GM12874 (cell line): ENCODE measurements at regions not wholly inside any gene's neighbourhood (a gene's known extent, or its start where the extent isn't known, plus 50 kb on each side); places are given as distances from the start of the nearest gene placed in this dataset.

ENCODE experiments used
- TF ChIP-seq, protein P1 (sequence below): IDR thresholded peaks from 2 replicates; pipeline ENCODE4 v1.5.1; 2011; ENCODE audit warnings: low read depth, mild to moderate bottlenecking, control low read depth, low read length, moderate library complexity; ENCODE audit not compliant: insufficient read depth

- TF ChIP-seq, protein P1, sequence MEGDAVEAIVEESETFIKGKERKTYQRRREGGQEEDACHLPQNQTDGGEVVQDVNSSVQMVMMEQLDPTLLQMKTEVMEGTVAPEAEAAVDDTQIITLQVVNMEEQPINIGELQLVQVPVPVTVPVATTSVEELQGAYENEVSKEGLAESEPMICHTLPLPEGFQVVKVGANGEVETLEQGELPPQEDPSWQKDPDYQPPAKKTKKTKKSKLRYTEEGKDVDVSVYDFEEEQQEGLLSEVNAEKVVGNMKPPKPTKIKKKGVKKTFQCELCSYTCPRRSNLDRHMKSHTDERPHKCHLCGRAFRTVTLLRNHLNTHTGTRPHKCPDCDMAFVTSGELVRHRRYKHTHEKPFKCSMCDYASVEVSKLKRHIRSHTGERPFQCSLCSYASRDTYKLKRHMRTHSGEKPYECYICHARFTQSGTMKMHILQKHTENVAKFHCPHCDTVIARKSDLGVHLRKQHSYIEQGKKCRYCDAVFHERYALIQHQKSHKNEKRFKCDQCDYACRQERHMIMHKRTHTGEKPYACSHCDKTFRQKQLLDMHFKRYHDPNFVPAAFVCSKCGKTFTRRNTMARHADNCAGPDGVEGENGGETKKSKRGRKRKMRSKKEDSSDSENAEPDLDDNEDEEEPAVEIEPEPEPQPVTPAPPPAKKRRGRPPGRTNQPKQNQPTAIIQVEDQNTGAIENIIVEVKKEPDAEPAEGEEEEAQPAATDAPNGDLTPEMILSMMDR: no peak
These were observed 265.0 kb downstream of the TENT5A start for GRCh38 chr6:81487489-81487888.

DNA sequence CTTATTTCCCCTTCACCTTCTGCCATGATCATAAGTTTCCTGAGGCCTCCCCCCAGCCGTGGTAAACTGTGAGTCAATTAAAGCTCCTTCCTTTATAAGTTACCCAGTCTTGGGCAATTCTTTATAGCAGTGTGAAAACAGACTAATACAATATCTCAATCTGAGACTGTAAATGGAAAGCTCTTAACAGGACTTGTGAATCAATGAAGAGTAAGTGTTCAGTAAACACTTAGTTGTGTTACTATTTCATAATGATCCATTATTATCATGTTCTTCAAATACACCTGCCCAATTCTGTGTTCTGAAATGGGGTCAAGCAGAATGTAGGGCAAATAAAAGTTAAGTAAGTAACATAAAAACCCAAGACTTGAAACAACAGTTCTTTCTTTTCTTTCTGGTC is 266.2 kb downstream of the TENT5A start:
- TF ChIP-seq, protein P1: no peak

GRCh38 chr6:81485395-81485794 is 267.1 kb downstream of the TENT5A start:
- TF ChIP-seq, protein P1: no peak

- TF ChIP-seq, protein P1: no peak
These were observed 268.2 kb downstream of the TENT5A start for GRCh38 chr6:81484251-81484650.

DNA sequence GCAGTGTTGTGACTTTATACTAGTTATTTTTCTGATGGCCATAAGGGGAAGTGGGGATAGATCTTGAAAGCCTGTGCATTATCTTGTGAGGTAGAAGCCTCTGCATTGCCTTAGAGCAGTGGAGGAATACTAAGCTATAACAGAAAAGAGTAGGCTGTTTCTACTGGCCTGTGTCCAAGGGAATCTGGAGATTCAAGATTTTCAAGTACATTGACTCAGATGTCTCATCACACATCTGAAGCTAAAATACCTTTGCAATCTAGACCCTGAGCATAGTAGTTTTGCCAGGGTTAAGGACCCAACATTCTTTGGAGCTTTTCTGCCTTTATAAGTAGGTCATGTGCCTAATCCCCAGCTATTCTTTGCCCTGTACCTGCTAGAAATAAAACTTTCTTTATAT is 272.3 kb downstream of the TENT5A start:
- TF ChIP-seq, protein P1: no peak

DNA sequence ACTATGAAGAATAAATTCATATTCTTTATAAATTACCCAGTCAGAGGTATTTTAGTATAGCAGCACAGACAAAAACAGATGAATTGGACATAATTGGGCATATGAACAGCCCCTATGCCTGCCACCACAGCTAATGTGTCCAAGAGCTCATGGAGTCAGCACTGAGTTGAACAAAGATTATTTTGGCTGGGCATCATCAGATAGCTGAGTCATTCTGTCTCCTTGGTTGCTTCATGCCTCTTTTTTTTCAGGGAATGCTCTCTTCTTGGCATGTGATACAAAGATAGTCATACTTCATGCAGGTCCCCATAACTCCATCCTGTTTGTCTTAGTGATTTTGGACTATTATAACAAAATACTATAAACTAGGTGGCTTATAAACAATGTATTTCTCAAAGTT is 275.6 kb downstream of the TENT5A start:
- TF ChIP-seq, protein P1: no peak

GRCh38 chr6:81475646-81476045 is 276.8 kb downstream of the TENT5A start:
- TF ChIP-seq, protein P1: no peak

DNA sequence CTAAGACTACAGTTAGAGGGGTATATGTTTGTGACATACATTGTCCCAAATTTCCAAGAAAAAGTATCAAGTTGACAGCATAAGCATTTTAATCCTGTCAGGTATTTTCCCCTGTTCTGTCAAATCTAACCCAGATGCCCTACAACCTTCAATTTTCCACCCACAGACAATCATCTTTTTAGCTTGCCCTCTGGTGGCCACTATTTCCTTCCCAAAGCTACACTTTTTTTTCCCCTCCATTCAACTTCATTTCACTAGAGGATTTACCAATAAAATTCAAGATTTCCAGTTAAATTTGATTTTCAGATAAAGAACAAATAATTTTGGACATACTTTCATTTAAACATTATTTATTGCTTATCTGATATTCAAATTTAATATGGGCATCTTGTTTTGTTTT is 286.6 kb downstream of the TENT5A start:
- TF ChIP-seq, protein P1: no peak
